Tibial nerve (tissue), 4 donors: ENCODE measurements at regions not wholly inside any gene's neighbourhood (a gene's known extent, or its start where the extent isn't known, plus 50 kb on each side); places are given as distances from the start of the nearest gene placed in this dataset.

ENCODE experiments used
- DNase-seq, 2 donors: peaks; one replicate each; pipeline ENCODE4 v3.0.0-alpha.2; 2019; ENCODE audit warnings: low spot score in 2 of 2
- H3K27ac ChIP-seq, 4 donors: fragments of 200-600 bp; sonication (generic) in 3 of 4; one replicate each; pipeline ENCODE4 v1.5.1; 2017 to 2019; ENCODE audit warnings: mild to moderate bottlenecking in 1 of 4
- H3K27me3 ChIP-seq, 2 donors: fragments of 200-600 bp; sonication (generic) in 1 of 2; one replicate each; pipeline versions ENCODE4 v1.5.1 to v1.6.0; 2017 to 2019
- H3K36me3 ChIP-seq, 3 donors: fragments of 200-600 bp; sonication (generic); one replicate each; pipeline ENCODE4 v1.5.1; 2018 to 2019
- H3K4me1 ChIP-seq, 4 donors: fragments of 200-600 bp; sonication (generic) in 3 of 4; one replicate each; pipeline ENCODE4 v1.5.1; 2017 to 2019
- H3K4me3 ChIP-seq, 4 donors: fragments of 200-600 bp; sonication (generic) in 3 of 4; one replicate each; pipeline ENCODE4 v1.5.1; 2017 to 2019; ENCODE audit warnings: mild to moderate bottlenecking in 1 of 4, moderate library complexity in 1 of 4
- H3K9me3 ChIP-seq, 4 donors: fragments of 200-600 bp; sonication (generic) in 3 of 4; one replicate each; pipeline ENCODE4 v1.5.1; 2017 to 2019
- CTCF ChIP-seq, 5 experiments: fragments of 200-600 bp in 3 of 5; fragments of 450-650 bp in 2 of 5; sonication (generic) in 3 of 5; IDR thresholded peaks; one replicate each; pipeline ENCODE4 v1.5.1; 2016 to 2019; ENCODE audit warnings: antibody characterized with exemption in 5 of 5, mild to moderate bottlenecking in 3 of 5, moderate library complexity in 2 of 5
- EP300 ChIP-seq, 2 donors: sonication (generic); formaldehyde crosslinking; IDR thresholded peaks; one replicate each; pipeline ENCODE4 v1.6.1; 2017; ENCODE audit warnings: antibody characterized with exemption in 2 of 2, mild to moderate bottlenecking in 1 of 2
- POLR2A ChIP-seq, 2 donors: fragments of 450-650 bp; IDR thresholded peaks; one replicate each; pipeline ENCODE4 v1.6.1; 2017; ENCODE audit warnings: antibody characterized with exemption in 2 of 2, mild to moderate bottlenecking in 2 of 2, moderate library complexity in 2 of 2
- WGBS, 2 donors: methylation state at CpG; one replicate each; pipeline ENCODE4 v1.1.5; 2018; 5-methylcytosine and 5-hydroxymethylcytosine counted together

GRCh38 chr5:39566891-39567290, 142.1 kb upstream of the DAB2 start:
- TF ChIP-seq EP300 (IDR thresholded peaks at IDR 0.05) (no peak), CTCF (IDR thresholded peaks at IDR 0.05) (no peak), POLR2A (IDR thresholded peaks at IDR 0.05) (no peak)

GRCh38 chr5:39566029-39566428, 141.2 kb upstream of the DAB2 start:
- no peak for DNase-seq
- Histone ChIP-seq H3K4me1 (peaks cover 0 to 8% (median 0%) of the 10 kb centered on the region in 4 donors), H3K4me3 (no peak overlapping the region), H3K36me3 (no peaks in the 10 kb centered on the region), H3K27me3 (no peaks in the 10 kb centered on the region), H3K9me3 (no peaks in the 10 kb centered on the region), H3K27ac (no peak overlapping the region)
- WGBS, 2 donors: 88 to 94% methylated on average over 3 of the region's 3 CpGs
- TF ChIP-seq EP300 (IDR thresholded peaks at IDR 0.05) (no peak), CTCF (IDR thresholded peaks at IDR 0.05) (no peak), POLR2A (IDR thresholded peaks at IDR 0.05) (no peak)

More at GRCh38 chr5:39566891-39567290, 142.1 kb upstream of the DAB2 start:
- Histone ChIP-seq H3K36me3 (no peaks in the 10 kb centered on the region), H3K27ac (no peak overlapping the region), H3K27me3 (no peaks in the 10 kb centered on the region), H3K4me1 (peaks cover 0 to 8% (median 0%) of the 10 kb centered on the region in 4 donors), H3K4me3 (no peak overlapping the region), H3K9me3 (no peaks in the 10 kb centered on the region)
- no peak for DNase-seq

GRCh38 chr5:39561421-39561820, 136.6 kb upstream of the DAB2 start:
- Histone ChIP-seq H3K4me1 (peaks cover 0 to under 1% (median 0%) of the 10 kb centered on the region in 4 donors), H3K36me3 (no peaks in the 10 kb centered on the region), H3K27me3 (no peaks in the 10 kb centered on the region), H3K4me3 (no peak overlapping the region), H3K27ac (no peak overlapping the region), H3K9me3 (no peaks in the 10 kb centered on the region)
- 25 to 35% methylated on average over 2 of the region's 2 CpGs for WGBS, 2 donors
- DNase-seq: no peak
- no peak for TF ChIP-seq POLR2A (IDR thresholded peaks at IDR 0.05)
- TF ChIP-seq EP300 (IDR thresholded peaks at IDR 0.05): no peak
- TF ChIP-seq CTCF (IDR thresholded peaks at IDR 0.05): no peak

GRCh38 chr5:39560726-39561125, 135.9 kb upstream of the DAB2 start:
- H3K27me3 ChIP-seq: no peaks in the 10 kb centered on the region
- H3K36me3 ChIP-seq: no peaks in the 10 kb centered on the region
- no peaks in the 10 kb centered on the region for H3K9me3 ChIP-seq
- H3K4me3 ChIP-seq: no peak overlapping the region
- no peak overlapping the region for H3K27ac ChIP-seq
- no peaks in the 10 kb centered on the region for H3K4me1 ChIP-seq
- no peak for TF ChIP-seq POLR2A (IDR thresholded peaks at IDR 0.05)
- no peak for TF ChIP-seq CTCF (IDR thresholded peaks at IDR 0.05)
- TF ChIP-seq EP300 (IDR thresholded peaks at IDR 0.05): no peak
- WGBS, 2 donors: 94% methylated on average over 2 of the region's 2 CpGs
- no peak for DNase-seq

- Histone ChIP-seq H3K9me3 (no peaks in the 10 kb centered on the region), H3K36me3 (no peaks in the 10 kb centered on the region), H3K27me3 (no peaks in the 10 kb centered on the region), H3K4me3 (no peak overlapping the region), H3K27ac (no peak overlapping the region), H3K4me1 (no peaks in the 10 kb centered on the region)
- 70 to 81% methylated on average over 2 of the region's 2 CpGs for WGBS, 2 donors
- no peak for DNase-seq
- TF ChIP-seq EP300 (IDR thresholded peaks at IDR 0.05): no peak
- TF ChIP-seq POLR2A (IDR thresholded peaks at IDR 0.05): no peak
- TF ChIP-seq CTCF (IDR thresholded peaks at IDR 0.05): no peak
These were observed 135.1 kb upstream of the DAB2 start for GRCh38 chr5:39559923-39560322.
